Prostate gland (tissue), 2 donors: ENCODE measurements at regions not wholly inside any gene's neighbourhood (a gene's known extent, or its start where the extent isn't known, plus 50 kb on each side); places are given as distances from the start of the nearest gene placed in this dataset.

Experiments used
- POLR2AphosphoS5 ChIP-seq: sonication (generic); formaldehyde crosslinking; IDR thresholded peaks from one replicate; pipeline ENCODE4 v1.6.1; 2017; ENCODE audit warnings: antibody characterized with exemption
- TF ChIP-seq, protein P1 (sequence below), 4 experiments: fragments of 200-600 bp in 2 of 4; fragments of 450-650 bp in 2 of 4; sonication (generic) in 2 of 4; IDR thresholded peaks; 1 replicate in 3 of 4; 2 replicates in 1 of 4; pipeline ENCODE4 v1.5.1; 2016 to 2019; ENCODE audit warnings: antibody characterized with exemption in 4 of 4, mild to moderate bottlenecking in 2 of 4, moderate library complexity in 2 of 4

DNA sequence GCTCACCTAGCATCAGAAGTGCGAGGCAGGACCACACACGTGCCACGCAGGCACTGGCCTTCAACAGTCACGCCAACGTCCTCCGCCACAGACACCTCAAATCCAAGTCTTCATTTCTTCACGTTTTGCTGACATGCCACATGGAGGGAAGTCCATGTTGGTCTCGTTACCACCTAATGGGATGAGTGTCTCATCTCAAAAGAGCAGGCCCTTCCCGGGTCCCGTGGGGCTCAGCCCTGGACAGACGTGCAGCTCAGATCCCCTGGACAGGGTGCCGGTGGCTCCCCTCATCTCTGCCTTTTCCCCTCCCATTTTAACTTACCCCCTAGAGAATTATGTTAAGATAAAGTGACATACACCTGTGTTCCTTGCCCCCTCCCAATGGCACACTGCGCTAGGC lies 76.8 kb downstream of the MRPL36 start:
- TF ChIP-seq, protein P1, sequence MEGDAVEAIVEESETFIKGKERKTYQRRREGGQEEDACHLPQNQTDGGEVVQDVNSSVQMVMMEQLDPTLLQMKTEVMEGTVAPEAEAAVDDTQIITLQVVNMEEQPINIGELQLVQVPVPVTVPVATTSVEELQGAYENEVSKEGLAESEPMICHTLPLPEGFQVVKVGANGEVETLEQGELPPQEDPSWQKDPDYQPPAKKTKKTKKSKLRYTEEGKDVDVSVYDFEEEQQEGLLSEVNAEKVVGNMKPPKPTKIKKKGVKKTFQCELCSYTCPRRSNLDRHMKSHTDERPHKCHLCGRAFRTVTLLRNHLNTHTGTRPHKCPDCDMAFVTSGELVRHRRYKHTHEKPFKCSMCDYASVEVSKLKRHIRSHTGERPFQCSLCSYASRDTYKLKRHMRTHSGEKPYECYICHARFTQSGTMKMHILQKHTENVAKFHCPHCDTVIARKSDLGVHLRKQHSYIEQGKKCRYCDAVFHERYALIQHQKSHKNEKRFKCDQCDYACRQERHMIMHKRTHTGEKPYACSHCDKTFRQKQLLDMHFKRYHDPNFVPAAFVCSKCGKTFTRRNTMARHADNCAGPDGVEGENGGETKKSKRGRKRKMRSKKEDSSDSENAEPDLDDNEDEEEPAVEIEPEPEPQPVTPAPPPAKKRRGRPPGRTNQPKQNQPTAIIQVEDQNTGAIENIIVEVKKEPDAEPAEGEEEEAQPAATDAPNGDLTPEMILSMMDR (IDR thresholded peaks at IDR 0.05) = no peak
- TF ChIP-seq POLR2AphosphoS5 = no peak
